Naive thymus-derived CD8-positive, alpha-beta T cell (primary cell): ENCODE measurements at regions not wholly inside any gene's neighbourhood (a gene's known extent, or its start where the extent isn't known, plus 50 kb on each side); places are given as distances from the start of the nearest gene placed in this dataset.
A peak's percentile ranks its signal among the peaks of the same experiment; 100 is the strongest.
"Not testable (repeated sequence)": the region's sequence is repeated elsewhere in the genome, so short reads cannot be mapped to it uniquely, and the experiment has no call there.

Experiments
- ATAC-seq, 2 donors: fragments of 150-1000 bp; cut with Tn5 transposase in 1 of 2; sonication (Bioruptor Pico), chemical (Tn5 transposase) in 1 of 2; 1 replicate in 1 of 2; 2 replicates in 1 of 2; pipeline ENCODE4 v1.10.0; 2021; ENCODE audit warnings: mild to moderate bottlenecking in 2 of 2, moderate library complexity in 2 of 2
- POLR2A ChIA-PET: fragments of 350-600 bp; sonication (Branson Sonifier 250); formaldehyde crosslinking; loops from one replicate; lab custom pipeline; 2021; ENCODE audit warnings: antibody characterized with exemption; lab: Charles Lee
- DNase-seq, 10 donors: peaks; one replicate each; pipeline versions ENCODE4 v3.0.0 to v3.0.0-alpha.2; 2020 to 2022
- H3K27ac Mint-ChIP-seq, 10 donors: one replicate each; pipeline ENCODE4 v1.8.0; 2020 to 2022; ENCODE audit warnings: mild to moderate bottlenecking in 10 of 10, mixed read lengths in 10 of 10, moderate library complexity in 4 of 10, inconsistent platforms in 1 of 10
- H3K27me3 Mint-ChIP-seq, 5 donors: one replicate each; pipeline ENCODE4 v1.8.0; 2021 to 2022; ENCODE audit warnings: mixed read lengths in 5 of 5
- H3K36me3 Mint-ChIP-seq, 3 donors: one replicate each; pipeline ENCODE4 v1.8.0; 2020 to 2022; ENCODE audit warnings: mixed read lengths in 3 of 3, mild to moderate bottlenecking in 2 of 3, inconsistent platforms in 1 of 3
- H3K4me1 Mint-ChIP-seq, 4 donors: one replicate each; pipeline ENCODE4 v1.8.0; 2021 to 2022; ENCODE audit warnings: mixed read lengths in 4 of 4
- H3K4me3 Mint-ChIP-seq, 10 donors: one replicate each; pipeline ENCODE4 v1.8.0; 2020 to 2022; ENCODE audit warnings: mild to moderate bottlenecking in 10 of 10, mixed read lengths in 10 of 10, moderate library complexity in 6 of 10, inconsistent platforms in 1 of 10
- H3K9me3 Mint-ChIP-seq, 9 donors: one replicate each; pipeline ENCODE4 v1.8.0; 2020 to 2022; ENCODE audit warnings: mixed read lengths in 9 of 9, mild to moderate bottlenecking in 3 of 9, inconsistent platforms in 1 of 9, moderate library complexity in 1 of 9

DNA sequence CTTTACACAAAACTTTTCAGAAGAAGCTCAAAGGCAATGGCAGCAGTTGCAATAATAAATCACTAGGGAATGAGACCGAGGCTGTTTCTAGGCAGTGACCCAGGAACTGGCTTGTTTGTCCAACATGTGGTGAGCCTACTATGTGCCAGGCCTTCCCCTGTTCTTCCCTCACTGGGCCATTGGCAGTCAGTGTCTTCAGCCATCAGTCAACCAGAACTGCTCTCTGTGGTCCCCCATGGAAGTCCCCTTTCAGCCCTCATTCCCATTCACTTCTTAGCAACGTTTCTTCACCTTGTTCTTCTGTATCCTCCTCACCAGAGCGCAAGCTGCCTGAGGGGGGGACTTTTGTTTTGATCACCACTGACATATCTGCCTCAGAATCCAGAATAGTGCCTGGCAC is 274.1 kb downstream of the RRAGC start:
- Mint-ChIP-seq H3K27me3 (peaks cover 7 to 65% (median 27%) of the 10 kb centered on the region in 5 donors), H3K9me3 (no peaks in the 10 kb centered on the region), H3K4me3 (no peak overlapping the region), H3K36me3 (peaks cover 0 to 7% (median 0%) of the 10 kb centered on the region in 3 donors), H3K27ac (no peak overlapping the region), H3K4me1 (peaks cover 10 to 20% (median 11%) of the 10 kb centered on the region in 4 donors)
- no peak for ATAC-seq
- POLR2A ChIA-PET, result no interaction called here
- no peak for DNase-seq

DNA sequence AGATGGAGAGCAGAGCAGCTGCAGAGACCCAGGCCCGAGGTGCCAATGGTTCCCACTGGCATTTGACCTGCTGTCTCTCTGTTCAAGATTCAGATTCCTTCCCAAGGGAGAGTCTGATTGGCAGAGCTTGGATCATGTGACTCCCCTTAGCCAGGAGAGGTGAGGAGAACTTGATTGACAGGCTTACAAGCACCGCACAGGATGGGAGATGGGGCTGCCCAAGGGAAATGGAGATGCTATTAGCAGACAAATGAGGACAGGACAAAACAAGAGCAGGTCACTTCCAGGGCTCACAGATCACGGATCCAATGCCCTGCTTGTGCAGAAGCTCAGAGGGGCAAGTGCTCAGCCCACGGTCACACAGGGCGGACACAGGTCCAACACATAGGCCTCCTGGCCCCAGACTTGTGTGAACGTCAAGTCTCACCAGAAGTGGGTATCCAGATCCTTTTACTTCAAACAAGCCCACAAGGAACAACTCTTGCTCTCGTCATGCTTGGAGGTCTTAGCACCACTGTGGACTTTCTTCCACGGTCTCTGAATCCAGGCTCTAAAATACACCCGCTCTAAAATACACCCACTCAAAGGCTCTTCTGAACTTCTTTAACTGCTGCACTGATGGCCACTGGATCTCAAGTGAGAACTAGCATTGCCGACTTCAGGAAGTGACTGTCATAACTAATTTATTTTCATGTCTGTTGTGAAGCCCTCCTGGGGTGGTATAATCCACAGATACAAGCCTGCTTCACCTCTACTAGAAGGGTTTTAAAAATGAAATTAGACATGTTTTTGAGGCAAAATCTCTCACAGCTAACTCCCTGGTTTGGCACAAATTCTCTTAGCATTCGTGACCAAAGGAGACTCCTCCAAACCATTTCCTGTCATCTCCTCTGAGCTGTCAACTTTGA is 274.9 kb downstream of the RRAGC start:
- no peak overlapping the region for H3K4me3 Mint-ChIP-seq
- no peak for ATAC-seq
- peaks cover 10 to 20% (median 11%) of the 10 kb centered on the region in 4 donors for H3K4me1 Mint-ChIP-seq
- peaks cover 0 to 7% (median 0%) of the 10 kb centered on the region in 3 donors for H3K36me3 Mint-ChIP-seq
- peaks cover 14 to 72% (median 34%) of the 10 kb centered on the region in 5 donors for H3K27me3 Mint-ChIP-seq
- no peak overlapping the region for H3K27ac Mint-ChIP-seq
- no peaks in the 10 kb centered on the region for H3K9me3 Mint-ChIP-seq
- no peak for DNase-seq
- POLR2A ChIA-PET, result no interaction called here

DNA sequence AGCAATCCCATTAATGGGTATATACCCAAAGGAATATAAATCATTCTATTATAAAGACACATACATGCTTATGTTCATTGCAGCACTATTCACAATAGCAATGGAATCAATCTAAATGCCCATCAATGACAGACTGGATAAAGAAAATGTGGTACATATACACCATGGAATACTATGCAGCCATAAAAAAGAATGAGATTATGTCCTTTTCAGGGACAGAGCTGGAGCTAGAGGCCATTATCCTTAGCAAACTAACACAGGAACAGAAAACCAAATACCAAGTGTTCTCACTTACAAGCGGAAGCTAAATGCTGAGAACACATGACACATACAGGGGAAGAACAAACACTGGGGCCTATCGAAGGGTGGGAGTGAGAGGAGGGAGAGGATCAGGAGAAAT is 276.3 kb downstream of the RRAGC start:
- ATAC-seq, H3K27ac Mint-ChIP-seq, DNase-seq, H3K4me3 Mint-ChIP-seq, H3K9me3 Mint-ChIP-seq, POLR2A ChIA-PET, H3K36me3 Mint-ChIP-seq: not testable (repeated sequence)
- peaks cover 21 to 86% (median 47%) of the 10 kb centered on the region in 5 donors for H3K27me3 Mint-ChIP-seq
- peaks cover 10 to 26% (median 17%) of the 10 kb centered on the region in 4 donors for H3K4me1 Mint-ChIP-seq

DNA sequence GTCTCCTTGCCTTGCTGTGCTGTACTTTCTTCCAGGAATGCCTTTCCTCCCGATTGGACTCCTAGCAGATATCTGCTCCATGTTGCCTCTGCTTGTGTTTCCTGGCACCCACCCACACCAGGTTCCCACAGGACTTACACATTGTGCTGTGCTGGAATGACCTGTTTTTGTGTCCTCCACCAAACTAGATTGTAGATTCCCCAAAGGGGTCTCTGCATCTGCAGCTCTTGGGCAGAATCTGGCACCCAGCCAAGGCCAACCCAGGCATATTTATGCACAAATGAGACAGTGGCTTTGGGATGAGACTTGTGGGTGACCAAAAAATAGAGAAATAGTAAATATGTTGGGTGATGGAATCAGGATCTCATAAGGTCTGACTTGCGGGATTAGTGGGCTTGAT is 278.2 kb downstream of the RRAGC start:
- Mint-ChIP-seq H3K27me3 (peaks cover 25 to 88% (median 52%) of the 10 kb centered on the region in 5 donors), H3K4me1 (peaks cover 11 to 29% (median 21%) of the 10 kb centered on the region in 4 donors), H3K4me3 (no peak overlapping the region), H3K9me3 (no peaks in the 10 kb centered on the region), H3K27ac (peak overlapping the region in 1 of 10 donors; percentile 59), H3K36me3 (peaks cover 0 to 7% (median 0%) of the 10 kb centered on the region in 3 donors)
- POLR2A ChIA-PET, result no interaction called here
- ATAC-seq (no peak), DNase-seq (no peak)

DNA sequence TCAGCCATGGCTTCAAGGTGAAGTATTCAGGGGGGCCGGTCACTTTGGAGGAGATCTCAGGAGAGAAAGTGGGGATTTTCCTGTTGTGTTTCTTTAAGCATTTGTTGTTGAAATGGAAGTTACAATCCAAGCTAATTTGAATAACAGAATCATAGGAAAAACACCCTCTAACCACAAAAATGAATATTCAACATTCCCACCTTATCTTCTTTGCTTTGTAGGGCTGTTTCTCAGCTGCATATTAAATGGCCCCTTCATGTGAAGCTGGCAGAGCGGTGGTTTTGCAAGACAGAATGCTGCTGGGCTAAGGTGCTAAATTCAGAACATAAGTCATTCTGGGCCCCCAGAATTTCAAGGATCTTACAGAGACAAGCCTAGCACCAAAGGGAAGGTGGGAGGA is 279.0 kb downstream of the RRAGC start:
- Mint-ChIP-seq H3K4me3 (no peak overlapping the region), H3K27me3 (peaks cover 24 to 83% (median 49%) of the 10 kb centered on the region in 5 donors), H3K9me3 (no peaks in the 10 kb centered on the region), H3K36me3 (peaks cover 0 to 7% (median 0%) of the 10 kb centered on the region in 3 donors), H3K4me1 (peaks cover 10 to 27% (median 20%) of the 10 kb centered on the region in 4 donors), H3K27ac (no peak overlapping the region)
- no peak for DNase-seq
- no peak for ATAC-seq
- POLR2A ChIA-PET, result interaction anchor here (0.9 kb wide), 1 partner anchor 16 kb away, joined by 3 read pairs; no protein-coding TSS in a partner anchor

DNA sequence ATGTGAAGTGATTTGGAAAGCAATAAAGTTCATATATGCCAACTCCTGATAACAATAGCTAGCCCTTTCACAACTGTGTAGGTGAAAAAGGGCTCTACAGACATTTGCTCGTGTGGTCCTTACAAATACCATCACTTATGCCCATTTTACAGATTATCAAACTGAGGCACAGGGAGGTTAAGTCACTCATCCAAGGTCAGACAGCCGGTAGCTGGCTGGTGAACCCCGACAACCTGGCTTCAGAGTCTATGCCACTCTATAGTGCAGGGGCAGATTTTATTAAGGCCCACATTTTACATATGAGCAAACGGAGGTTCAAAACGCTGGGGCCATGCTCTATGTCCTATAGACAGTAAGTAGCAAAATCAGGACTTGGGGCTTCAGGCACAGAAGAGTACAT is 280.5 kb downstream of the RRAGC start:
- H3K4me3 Mint-ChIP-seq, result peak overlapping the region in 6 of 10 donors; percentile 30 to 76 (median 41)
- H3K9me3 Mint-ChIP-seq, result no peaks in the 10 kb centered on the region
- H3K36me3 Mint-ChIP-seq, result peaks cover 0 to 7% (median 0%) of the 10 kb centered on the region in 3 donors
- DNase-seq (no peak), ATAC-seq (no peak)
- POLR2A ChIA-PET, result no interaction called here
- H3K27ac Mint-ChIP-seq, result no peak overlapping the region
- peaks cover 22 to 68% (median 47%) of the 10 kb centered on the region in 5 donors for H3K27me3 Mint-ChIP-seq
- peaks cover 4 to 19% (median 12%) of the 10 kb centered on the region in 4 donors for H3K4me1 Mint-ChIP-seq

DNA sequence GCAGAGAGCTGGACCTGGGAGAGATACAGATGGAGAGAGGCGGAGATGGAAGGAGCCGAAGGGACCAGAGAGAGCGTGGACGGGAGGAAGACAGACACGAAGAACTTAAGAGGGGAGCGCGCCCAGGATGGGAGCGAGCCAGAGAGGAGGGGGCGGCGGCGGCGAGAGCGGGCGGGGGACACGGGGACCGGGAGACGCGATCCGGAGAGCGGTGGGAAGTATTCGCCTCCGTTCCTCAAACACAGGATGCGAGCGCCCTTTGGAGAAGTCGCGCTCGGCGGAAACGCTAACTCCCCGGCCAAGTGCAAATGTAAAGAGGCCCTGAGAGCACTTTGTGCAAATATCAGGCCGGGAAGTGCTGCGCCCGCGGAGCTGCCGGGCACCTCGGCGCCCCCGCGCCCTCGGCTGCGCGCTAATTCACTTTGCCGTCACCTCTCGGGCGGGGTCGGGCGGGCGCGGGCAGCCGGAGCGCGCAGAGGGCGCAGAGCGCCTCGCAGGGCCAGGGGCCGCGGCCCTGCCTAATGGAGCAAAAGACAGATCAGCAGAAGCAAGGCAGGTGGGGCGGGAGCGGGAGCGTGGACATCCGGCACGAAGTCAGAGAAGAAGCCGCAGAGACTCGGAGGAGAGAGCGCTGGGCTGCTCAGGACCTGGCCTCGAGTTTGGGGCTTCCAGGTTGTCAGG is 281.2 kb downstream of the RRAGC start:
- POLR2A ChIA-PET, result no interaction called here
- Mint-ChIP-seq H3K27ac (peak overlapping the region in 2 of 10 donors; percentile 2 to 85), H3K9me3 (no peaks in the 10 kb centered on the region), H3K4me3 (peak overlapping the region; percentile 55 to 80 (median 71)), H3K4me1 (peaks cover 4 to 19% (median 12%) of the 10 kb centered on the region in 4 donors), H3K27me3 (peaks cover 22 to 63% (median 47%) of the 10 kb centered on the region in 5 donors), H3K36me3 (peaks cover 0 to 3% (median 0%) of the 10 kb centered on the region in 3 donors)
- no peak for DNase-seq
- ATAC-seq, result peak; percentile 47 to 49

DNA sequence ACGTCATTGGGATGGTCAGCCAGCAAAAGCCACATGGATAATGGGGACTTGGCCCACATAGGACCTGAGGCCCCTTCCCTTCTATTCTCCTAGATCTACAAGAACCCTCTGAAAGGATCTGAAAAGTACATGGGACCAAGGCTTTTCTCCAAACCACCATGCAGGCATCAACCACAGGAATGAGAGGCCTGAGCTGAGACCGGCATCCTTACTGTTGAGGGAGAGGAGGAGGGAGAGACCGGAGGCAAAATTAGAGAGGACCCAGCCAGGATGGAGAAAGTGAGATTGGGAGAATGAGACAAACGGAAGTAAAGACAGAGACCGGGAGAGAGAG is 281.7 kb downstream of the RRAGC start:
- H3K4me3 Mint-ChIP-seq, result peak overlapping the region; percentile 55 to 80 (median 71)
- no peaks in the 10 kb centered on the region for H3K9me3 Mint-ChIP-seq
- peaks cover 4 to 19% (median 12%) of the 10 kb centered on the region in 4 donors for H3K4me1 Mint-ChIP-seq
- POLR2A ChIA-PET, result no interaction called here
- peaks cover 22 to 58% (median 47%) of the 10 kb centered on the region in 5 donors for H3K27me3 Mint-ChIP-seq
- H3K27ac Mint-ChIP-seq, result peak overlapping the region in 4 of 10 donors; percentile 2 to 85 (median 18)
- DNase-seq (no peak), ATAC-seq (no peak)
- H3K36me3 Mint-ChIP-seq, result no peaks in the 10 kb centered on the region

DNA sequence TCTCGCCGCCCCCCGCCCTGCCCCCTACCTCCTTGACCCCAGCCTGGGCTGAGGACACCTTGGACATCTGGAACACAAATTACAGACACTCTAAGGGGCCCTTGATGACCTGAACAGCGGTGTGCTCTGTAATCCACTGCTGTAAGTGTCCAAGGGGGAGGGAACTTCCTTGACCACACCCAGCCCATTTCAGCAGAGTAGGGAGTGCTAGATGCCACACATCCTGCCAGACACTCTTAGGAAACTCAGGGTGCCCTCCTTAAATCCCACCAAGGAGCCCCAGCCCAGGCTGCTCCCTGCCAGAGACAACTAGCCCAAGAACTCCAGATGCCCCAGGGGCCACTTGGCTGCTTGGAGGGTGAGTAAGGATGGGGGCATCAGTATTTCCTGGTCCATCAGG is 282.2 kb downstream of the RRAGC start:
- Mint-ChIP-seq H3K36me3 (no peaks in the 10 kb centered on the region), H3K4me1 (peaks cover 4 to 19% (median 12%) of the 10 kb centered on the region in 4 donors), H3K9me3 (no peaks in the 10 kb centered on the region), H3K27me3 (peaks cover 22 to 56% (median 45%) of the 10 kb centered on the region in 5 donors), H3K27ac (peak overlapping the region in 1 of 10 donors; percentile 31), H3K4me3 (peak overlapping the region in 7 of 10 donors; percentile 23 to 80 (median 70))
- ATAC-seq (no peak), DNase-seq (no peak)
- POLR2A ChIA-PET, result no interaction called here

DNA sequence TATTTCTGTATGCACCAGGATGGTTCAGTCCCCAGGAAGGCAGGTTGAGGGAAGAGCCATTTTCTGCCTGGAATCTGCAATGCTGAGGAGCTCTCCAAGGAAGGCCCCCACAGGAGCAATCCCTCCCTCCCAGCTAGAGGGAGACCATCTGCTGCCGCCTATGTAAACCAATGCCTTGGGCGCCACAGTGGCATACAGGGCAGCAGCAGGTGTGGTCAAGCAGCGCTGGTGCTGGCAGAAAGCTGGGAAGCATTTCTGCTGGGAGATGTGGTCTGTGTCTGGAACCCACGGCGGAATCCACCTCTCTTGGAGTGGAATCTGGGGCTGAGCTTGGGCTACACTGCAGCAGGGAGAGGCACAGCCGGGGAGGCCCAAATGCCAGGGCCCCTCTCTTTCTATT is 283.3 kb downstream of the RRAGC start:
- DNase-seq, result no peak
- H3K9me3 Mint-ChIP-seq, result no peaks in the 10 kb centered on the region
- H3K36me3 Mint-ChIP-seq, result no peaks in the 10 kb centered on the region
- H3K27me3 Mint-ChIP-seq, result peaks cover 20 to 56% (median 42%) of the 10 kb centered on the region in 5 donors
- peaks cover 4 to 19% (median 12%) of the 10 kb centered on the region in 4 donors for H3K4me1 Mint-ChIP-seq
- no peak for ATAC-seq
- no peak overlapping the region for H3K4me3 Mint-ChIP-seq
- H3K27ac Mint-ChIP-seq, result no peak overlapping the region
- POLR2A ChIA-PET, result no interaction called here

DNA sequence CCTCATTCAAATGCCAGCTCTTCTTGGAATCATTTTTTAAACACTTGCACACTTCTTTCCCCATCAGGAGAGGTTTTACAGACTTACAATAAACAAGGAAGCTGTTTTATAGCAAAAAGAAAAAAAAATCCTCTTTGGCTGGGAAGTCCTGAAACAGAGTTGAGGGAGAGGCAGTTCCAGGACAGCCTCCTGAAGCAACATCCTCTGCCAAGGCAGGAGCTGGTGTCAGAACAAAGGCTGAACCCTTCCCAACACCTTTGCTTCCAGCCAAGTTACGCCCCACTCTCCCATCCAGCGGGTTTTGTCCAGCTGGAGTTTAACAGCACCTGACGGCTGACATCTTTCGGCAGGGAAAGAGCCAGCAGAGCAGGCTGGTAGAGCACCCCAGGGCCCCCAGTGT is 287.8 kb downstream of the RRAGC start:
- Mint-ChIP-seq H3K4me1 (peaks cover 0 to 10% (median 7%) of the 10 kb centered on the region in 4 donors), H3K4me3 (no peak overlapping the region), H3K36me3 (no peaks in the 10 kb centered on the region), H3K27ac (no peak overlapping the region), H3K9me3 (no peaks in the 10 kb centered on the region), H3K27me3 (peaks cover 6 to 56% (median 30%) of the 10 kb centered on the region in 5 donors)
- DNase-seq (no peak), ATAC-seq (no peak)
- POLR2A ChIA-PET, result no interaction called here

DNA sequence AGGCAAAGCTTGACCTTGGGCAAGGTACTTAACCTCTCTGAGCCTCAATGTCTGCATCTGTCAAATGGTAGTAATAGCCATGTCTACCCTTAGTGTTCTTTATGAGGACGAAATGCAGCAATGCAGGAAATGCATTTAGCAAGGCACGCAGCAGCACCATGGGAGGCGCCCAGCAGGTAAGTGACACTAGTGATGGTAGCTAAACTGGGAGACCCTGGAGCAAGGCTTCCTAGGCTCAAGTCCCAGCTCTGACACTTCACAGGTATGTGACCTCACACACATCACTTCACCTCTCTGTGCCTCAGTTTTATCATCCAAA is 289.0 kb downstream of the RRAGC start:
- Mint-ChIP-seq H3K27me3 (peaks cover 6 to 58% (median 30%) of the 10 kb centered on the region in 5 donors), H3K4me3 (no peak overlapping the region), H3K4me1 (peaks cover 0 to 10% (median 7%) of the 10 kb centered on the region in 4 donors), H3K27ac (peak overlapping the region in 1 of 10 donors; percentile 39), H3K36me3 (no peaks in the 10 kb centered on the region), H3K9me3 (no peaks in the 10 kb centered on the region)
- DNase-seq (no peak), ATAC-seq (no peak)
- POLR2A ChIA-PET, result interaction anchor here (0.9 kb wide), 1 partner anchor 10 kb away, joined by 3 read pairs; no protein-coding TSS in a partner anchor
